Muscle layer of duodenum (tissue), 2 donors: ENCODE measurements at regions not wholly inside any gene's neighbourhood (a gene's known extent, or its start where the extent isn't known, plus 50 kb on each side); places are given as distances from the start of the nearest gene placed in this dataset.

Experiments
- H3K27ac ChIP-seq: one replicate; pipeline ENCODE4 v1.7.0; 2013; ENCODE audit warnings: mild to moderate bottlenecking, low read length
- H3K27me3 ChIP-seq: one replicate; pipeline ENCODE4 v1.7.0; 2013; ENCODE audit warnings: low read depth, mild to moderate bottlenecking, control low read depth, low read length
- H3K36me3 ChIP-seq, 2 donors: one replicate each; pipeline ENCODE4 v1.7.0; 2013; ENCODE audit warnings: low read length in 2 of 2, control low read depth in 1 of 2, mild to moderate bottlenecking in 1 of 2; ENCODE audit not compliant: insufficient read depth in 2 of 2, control insufficient read depth in 1 of 2
- H3K4me1 ChIP-seq, 2 donors: one replicate each; pipeline ENCODE4 v1.7.0; 2013; ENCODE audit warnings: low read length in 2 of 2, mild to moderate bottlenecking in 2 of 2, control low read depth in 1 of 2, moderate library complexity in 1 of 2; ENCODE audit not compliant: insufficient read depth in 2 of 2, control insufficient read depth in 1 of 2
- H3K4me3 ChIP-seq, 2 donors: one replicate each; pipeline ENCODE4 v1.7.0; 2013; ENCODE audit warnings: low read length in 2 of 2, low read depth in 1 of 2, mild to moderate bottlenecking in 1 of 2
- H3K9me3 ChIP-seq, 2 donors: one replicate each; pipeline ENCODE4 v1.7.0; 2013; ENCODE audit warnings: low read length in 2 of 2, control low read depth in 1 of 2, mild to moderate bottlenecking in 1 of 2; ENCODE audit not compliant: control insufficient read depth in 1 of 2
- donor health status: healthy.

DNA sequence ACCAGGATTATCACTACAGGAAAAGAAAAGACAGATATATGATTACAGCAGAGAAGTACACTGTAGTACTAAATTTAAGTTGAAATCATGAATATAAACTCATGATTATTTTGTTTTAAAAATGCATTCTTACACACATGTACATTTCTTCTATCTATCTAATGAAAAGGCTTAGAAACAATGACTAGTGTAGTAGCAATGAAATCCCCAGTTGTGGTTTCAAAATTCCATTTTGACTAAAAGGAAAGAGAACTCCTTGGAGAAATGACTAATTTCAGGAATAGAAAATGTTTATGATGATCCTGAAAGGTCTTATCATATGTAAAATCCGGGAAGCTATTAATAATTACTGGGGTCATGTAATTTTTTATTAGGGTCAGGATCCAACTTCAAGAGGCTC is 195.0 kb upstream of the STARD13 start:
- Histone ChIP-seq H3K27me3 (no peaks in the 10 kb centered on the region), H3K4me1 (no peaks in the 10 kb centered on the region), H3K27ac (no peak overlapping the region), H3K36me3 (no peaks in the 10 kb centered on the region), H3K4me3 (no peak overlapping the region), H3K9me3 (peaks cover 10 to 14% of the 10 kb centered on the region in 2 donors)

DNA sequence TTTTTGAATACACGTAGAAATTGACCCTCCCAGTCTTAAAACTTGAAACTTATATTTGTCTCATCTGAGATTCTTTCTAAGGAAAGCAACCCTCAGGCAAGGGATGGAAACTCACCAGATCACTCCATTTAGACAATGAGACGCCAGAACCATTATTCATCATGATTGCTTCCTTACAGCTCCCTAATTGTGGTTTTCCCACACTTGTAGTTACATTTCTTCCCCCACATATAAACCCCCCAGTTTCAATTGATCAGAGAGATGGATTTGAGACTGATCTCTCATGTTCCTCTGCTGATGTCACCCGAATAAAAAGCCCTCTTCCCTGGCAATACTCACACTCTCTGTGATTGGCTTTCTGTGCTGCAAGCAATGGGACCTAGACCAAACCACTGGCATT is 197.9 kb upstream of the STARD13 start:
- Histone ChIP-seq H3K4me1 (no peaks in the 10 kb centered on the region), H3K27ac (no peak overlapping the region), H3K4me3 (no peak overlapping the region), H3K36me3 (no peaks in the 10 kb centered on the region), H3K9me3 (peaks cover 3 to 5% of the 10 kb centered on the region in 2 donors), H3K27me3 (no peaks in the 10 kb centered on the region)

DNA sequence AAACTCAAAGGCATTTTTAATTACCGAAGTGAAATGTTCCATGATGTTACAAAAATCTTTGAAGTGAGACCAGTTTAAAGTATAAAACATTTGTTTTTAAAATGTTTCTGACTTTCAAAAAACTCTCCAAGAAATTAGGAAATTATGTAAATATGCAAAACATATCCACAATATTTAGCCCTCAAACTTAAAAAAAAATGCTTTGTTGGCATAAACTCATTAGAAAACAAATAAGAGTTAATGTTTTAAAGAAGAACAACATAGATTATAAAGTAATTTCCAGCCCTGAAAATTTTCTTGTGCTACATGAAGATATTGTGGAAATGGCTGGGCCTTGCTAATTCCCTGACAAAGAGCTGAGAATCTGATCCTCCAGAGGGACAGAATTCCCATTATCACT is 199.7 kb upstream of the STARD13 start:
- Histone ChIP-seq H3K27me3 (no peaks in the 10 kb centered on the region), H3K36me3 (no peaks in the 10 kb centered on the region), H3K27ac (no peak overlapping the region), H3K9me3 (peaks cover 3 to 5% of the 10 kb centered on the region in 2 donors), H3K4me3 (no peak overlapping the region), H3K4me1 (no peaks in the 10 kb centered on the region)

DNA sequence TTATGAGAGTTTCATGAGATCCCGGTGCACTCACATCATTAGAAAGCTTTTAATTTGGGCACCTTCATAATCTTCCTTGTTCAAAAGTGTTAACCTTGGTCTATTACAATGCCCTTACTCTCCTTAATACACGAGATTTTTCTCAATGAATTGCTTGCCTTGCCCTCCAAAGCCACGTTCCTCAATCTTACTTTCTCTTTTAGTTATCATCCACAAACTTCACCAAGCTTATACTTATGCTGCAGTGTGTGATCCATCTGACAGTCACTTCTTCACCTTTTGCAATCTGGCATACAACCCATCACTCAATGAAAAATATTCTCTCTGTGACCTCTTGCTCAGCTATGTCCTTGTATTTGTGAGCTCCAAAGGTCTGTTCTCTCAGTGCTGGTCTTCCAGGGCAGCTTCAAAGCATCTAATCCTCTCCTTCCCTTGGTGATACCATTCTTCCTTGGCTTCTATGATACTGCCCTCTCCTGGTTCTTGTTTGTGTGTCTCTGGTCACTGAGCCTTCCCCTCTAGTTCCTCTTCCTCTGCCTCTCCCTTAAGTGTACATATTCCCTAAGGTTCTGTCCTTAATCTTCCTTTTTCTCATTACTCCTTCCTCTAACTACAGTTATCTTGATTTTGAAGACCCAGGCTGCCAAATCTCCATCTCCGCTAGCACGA is 202.2 kb upstream of the STARD13 start:
- H3K27me3 ChIP-seq: no peaks in the 10 kb centered on the region
- peaks cover 0 to 4% of the 10 kb centered on the region in 2 donors for H3K4me1 ChIP-seq
- no peaks in the 10 kb centered on the region for H3K36me3 ChIP-seq
- H3K9me3 ChIP-seq: peaks cover 3 to 5% of the 10 kb centered on the region in 2 donors
- no peak overlapping the region for H3K4me3 ChIP-seq
- no peak overlapping the region for H3K27ac ChIP-seq

DNA sequence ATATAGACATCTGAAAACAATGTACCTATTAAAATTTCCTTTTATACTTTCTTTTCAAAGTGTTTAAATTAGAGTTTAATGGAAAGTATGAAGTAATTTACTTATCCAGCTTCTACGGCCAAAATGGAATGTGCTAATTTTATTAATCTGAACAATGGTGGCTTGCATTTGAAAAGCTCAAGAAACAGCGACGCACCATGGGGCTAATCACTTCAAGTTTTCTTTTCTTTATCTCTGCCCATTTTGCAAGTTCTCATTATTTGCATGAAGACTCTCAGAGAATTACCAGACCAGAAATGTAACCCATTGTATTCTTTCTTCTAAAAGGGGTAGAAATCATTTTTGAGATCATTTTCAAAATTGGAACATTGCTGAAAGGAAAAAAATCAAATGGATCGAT is 204.0 kb upstream of the STARD13 start:
- Histone ChIP-seq H3K4me3 (no peak overlapping the region), H3K4me1 (peaks cover 0 to 4% of the 10 kb centered on the region in 2 donors), H3K36me3 (no peaks in the 10 kb centered on the region), H3K27ac (no peak overlapping the region), H3K27me3 (no peaks in the 10 kb centered on the region), H3K9me3 (peaks cover under 1 to 1% of the 10 kb centered on the region in 2 donors)

DNA sequence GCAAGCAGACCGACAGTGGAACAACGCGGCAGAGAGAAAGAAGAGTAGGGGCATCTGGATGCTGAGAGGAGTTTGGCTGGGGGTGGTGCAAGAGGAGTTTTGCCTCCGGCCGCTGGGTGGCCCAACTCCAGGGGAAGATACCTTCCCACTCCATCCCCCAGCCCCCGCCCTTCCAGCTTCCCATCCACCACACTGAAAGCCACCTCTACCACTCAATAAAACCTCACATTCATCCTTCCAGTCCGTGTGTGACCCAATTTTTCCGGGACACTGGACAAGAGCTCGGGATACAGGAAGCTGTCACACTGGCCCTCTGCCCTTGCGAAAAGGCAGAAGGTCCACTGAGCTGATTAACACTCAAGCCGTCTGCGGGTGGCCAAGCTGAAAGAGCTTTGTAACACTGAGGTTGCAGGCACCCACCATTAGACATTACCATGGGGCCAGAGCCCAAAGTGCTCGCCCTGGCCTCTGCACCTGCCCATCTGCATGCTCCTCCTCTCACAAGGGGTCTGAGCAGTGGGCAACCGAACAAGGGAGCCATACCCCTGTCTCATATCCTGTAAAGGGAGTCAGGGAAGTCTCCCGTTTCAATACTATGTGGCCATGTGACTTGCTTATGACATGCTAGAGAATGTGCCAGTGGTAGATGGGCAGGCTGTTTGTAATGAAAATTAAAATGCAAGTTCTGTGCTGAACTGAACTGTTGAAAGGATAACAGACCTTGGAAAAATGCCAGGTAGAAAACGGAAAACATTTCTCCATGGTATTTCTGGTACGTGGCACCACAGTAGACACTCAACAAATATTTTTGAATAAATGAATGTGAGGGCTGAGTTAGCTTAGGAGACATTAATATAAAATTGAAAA is 205.1 kb upstream of the STARD13 start:
- H3K4me3 ChIP-seq: no peak overlapping the region
- H3K27ac ChIP-seq: no peak overlapping the region
- H3K4me1 ChIP-seq: peaks cover 0 to 4% of the 10 kb centered on the region in 2 donors
- no peaks in the 10 kb centered on the region for H3K9me3 ChIP-seq
- no peaks in the 10 kb centered on the region for H3K36me3 ChIP-seq
- no peaks in the 10 kb centered on the region for H3K27me3 ChIP-seq

DNA sequence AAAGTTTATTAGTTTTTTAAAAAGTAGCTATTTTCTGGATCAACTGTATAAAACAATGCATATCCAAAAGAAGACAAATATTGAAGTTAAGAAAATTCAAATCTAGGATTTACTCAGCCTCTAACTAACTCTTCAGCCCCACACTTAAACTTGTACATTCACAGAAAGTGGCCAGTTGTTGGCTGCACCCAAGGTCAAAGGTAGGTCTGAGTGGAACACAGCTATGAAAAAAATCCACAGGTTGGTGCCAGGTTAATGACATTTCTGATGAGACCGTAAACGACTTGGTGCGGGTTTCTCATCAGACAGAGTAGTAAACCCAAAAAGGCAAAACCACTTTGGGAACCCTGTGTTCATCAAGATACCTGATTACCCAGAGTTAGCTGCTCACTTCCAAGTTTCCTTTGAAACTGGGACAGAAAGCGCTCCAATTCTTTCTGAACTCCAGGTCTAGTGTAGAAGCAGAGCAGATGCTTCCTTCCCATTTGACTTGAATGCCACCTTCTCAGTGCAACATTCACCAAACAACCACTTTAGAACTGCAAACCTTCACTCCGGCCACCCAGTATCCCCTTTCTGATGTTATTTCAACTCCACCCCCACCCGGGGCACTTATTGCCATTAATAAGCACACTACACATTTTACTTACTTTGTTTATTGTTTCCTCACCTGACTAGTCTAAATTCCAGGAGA is 208.3 kb upstream of the STARD13 start:
- H3K9me3 ChIP-seq: no peaks in the 10 kb centered on the region
- peaks cover 0 to 4% of the 10 kb centered on the region in 2 donors for H3K4me1 ChIP-seq
- no peaks in the 10 kb centered on the region for H3K27me3 ChIP-seq
- no peak overlapping the region for H3K27ac ChIP-seq
- H3K4me3 ChIP-seq: no peak overlapping the region
- H3K36me3 ChIP-seq: no peaks in the 10 kb centered on the region

DNA sequence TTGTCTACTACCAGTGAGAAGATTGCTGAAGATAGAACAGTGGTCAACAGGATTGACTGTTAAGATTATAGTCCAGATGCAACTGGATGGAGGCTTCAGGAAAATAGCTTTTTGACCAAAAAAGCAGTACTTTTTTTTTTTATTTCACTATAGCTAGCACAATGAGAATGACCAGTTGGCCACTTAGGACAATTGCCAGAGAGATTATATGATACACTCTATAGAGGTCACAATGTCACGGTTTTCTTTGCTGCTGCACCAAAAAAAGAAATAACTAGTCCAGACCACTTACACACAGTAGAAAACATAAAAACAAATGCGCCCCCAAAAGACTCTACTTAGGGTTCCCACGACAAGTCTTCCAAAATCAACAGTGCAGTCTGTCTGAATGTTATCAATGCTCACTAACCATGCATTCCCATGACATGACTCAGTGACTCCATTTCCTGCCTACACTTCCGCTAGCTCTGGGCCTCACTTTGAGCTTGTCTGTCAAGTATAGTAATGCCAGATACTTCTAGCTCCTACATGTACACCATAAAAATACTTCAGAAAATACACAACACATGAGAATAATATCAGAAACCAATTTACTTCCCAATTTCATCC is 209.1 kb upstream of the STARD13 start:
- Histone ChIP-seq H3K27ac (no peak overlapping the region), H3K4me1 (peaks cover 0 to 4% of the 10 kb centered on the region in 2 donors), H3K9me3 (no peaks in the 10 kb centered on the region), H3K27me3 (no peaks in the 10 kb centered on the region), H3K4me3 (no peak overlapping the region), H3K36me3 (no peaks in the 10 kb centered on the region)

DNA sequence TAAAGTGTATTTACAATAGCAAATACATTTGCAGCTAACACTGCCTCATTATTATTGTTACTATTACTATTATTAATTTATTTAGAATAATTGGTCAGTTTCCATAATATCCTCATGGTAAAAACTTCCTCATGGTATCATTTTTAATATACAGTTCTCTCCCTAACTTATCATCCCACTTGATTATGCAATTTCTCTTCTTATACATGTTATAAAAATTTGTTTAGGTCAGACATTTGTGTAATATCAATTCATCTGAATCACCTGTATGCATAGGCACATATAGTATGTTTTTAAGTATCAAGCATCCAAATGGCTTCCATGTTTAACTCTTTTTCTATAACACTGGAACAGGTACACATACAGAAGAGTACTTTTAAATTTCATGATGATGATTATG is 210.8 kb upstream of the STARD13 start:
- H3K27me3 ChIP-seq: no peaks in the 10 kb centered on the region
- H3K4me3 ChIP-seq: no peak overlapping the region
- H3K4me1 ChIP-seq: no peaks in the 10 kb centered on the region
- no peaks in the 10 kb centered on the region for H3K9me3 ChIP-seq
- H3K27ac ChIP-seq: no peak overlapping the region
- H3K36me3 ChIP-seq: no peaks in the 10 kb centered on the region

DNA sequence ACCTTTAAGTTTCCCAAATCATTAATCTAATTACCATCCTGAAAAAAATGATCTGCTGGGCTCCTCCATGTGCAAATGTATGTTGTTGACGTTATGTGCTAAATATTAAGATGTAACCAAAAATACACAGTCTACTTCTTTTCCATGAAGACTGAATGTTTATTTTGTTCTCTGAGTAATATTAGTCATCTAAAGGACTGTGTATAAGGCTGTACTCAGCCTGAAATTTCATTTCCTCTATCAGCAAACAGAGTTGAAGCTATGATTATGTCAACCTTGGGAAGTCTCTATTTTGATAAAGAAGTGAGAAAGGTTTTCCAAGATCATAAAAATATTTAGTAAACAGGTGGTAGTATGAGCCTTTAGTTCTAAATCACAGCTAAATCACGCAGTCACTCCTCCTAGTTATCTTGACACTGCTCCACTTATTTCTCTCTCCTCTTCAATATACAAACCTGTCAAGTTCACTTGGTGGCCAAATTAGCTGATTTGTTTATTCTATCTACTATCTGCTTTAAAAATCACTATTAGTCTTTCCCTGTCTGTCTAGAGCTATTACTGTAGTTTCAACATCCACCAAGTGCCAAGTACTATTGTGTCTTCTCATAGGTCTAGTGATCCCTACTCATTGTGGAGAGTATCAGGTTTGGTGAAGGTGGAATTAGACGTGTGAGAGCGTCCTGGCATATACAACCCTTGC is 211.7 kb upstream of the STARD13 start:
- no peaks in the 10 kb centered on the region for H3K27me3 ChIP-seq
- no peaks in the 10 kb centered on the region for H3K9me3 ChIP-seq
- no peaks in the 10 kb centered on the region for H3K4me1 ChIP-seq
- no peaks in the 10 kb centered on the region for H3K36me3 ChIP-seq
- no peak overlapping the region for H3K4me3 ChIP-seq
- no peak overlapping the region for H3K27ac ChIP-seq
